ENCODE measurements at regions not wholly inside any gene's neighbourhood (a gene's known extent, or its start where the extent isn't known, plus 50 kb on each side); places are given as distances from the start of the nearest gene placed in this dataset.
"Not testable (repeated sequence)": the region's sequence is repeated elsewhere in the genome, so short reads cannot be mapped to it uniquely, and the experiment has no call there.

DNA sequence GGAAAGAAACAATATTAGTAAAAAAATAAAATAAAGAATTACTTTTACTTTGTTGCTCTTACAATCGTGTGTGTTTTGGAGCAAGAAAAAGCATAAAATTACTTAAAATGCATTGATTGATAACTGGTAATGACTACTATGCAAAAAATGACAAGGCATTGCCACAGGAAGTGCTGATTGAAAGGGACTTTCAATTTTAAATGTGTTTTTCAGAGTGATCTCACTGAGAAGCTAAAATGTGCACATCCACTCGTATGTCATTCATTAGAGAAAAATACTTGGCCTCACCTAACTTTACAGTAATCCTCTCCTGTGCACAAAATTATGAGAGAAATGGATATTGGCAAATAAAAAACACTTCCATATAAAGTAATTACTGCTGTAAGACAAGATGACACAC, 934.9 kb downstream of the SLITRK6 start:
- no peak for DNase-seq

DNA sequence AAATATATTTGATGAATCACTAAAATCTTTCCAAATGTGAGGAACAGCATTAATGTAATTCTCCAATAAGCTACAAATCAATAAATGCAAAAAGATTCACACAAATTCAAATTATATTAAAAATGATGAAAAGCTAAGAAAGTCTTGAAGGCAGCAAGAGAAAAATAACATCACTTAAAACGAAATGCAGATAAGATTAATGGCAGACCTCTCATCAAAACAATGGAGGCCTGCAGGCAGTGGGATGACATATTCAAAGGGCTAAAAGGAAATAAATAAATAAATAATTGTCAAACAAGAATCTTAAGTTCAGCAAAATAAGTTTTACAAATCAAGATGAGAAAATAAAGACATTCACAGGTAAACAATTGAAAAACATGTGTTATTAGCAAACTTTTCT, 952.1 kb downstream of the SLITRK6 start:
- no peak for DNase-seq

DNA sequence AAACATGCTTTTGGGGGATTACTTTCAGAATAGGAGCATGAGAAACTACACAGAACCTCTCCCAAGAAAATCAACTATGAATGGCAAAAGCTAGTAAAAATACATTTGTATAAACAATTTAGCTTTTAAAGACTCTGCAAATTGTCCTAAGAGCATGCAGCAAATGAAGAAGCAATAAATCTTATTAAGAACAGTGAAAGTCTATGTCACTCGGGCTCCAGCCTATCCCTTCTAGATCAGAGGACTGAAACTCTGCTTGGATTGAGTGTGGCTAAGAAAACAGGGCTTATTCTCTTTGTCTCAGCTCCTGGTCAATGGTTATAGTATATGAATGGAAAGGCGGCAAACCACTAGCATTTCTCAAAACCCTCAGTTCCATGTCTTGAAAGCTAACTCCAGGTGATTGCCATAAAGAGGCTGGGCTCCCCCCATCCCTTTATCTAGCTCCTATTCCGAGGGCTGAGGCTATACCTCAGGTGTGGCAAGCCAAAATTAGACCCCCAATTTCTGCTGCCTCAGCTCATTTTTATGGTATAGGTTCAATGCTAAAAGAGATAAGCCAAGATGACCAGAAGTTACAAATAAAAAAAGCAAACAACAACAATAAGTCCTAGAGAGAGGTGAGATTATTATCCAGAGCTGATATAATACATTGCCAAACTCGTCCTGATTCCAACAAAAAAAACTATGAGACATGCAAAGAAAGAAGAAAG, 953.2 kb downstream of the SLITRK6 start:
- no peak for DNase-seq

DNA sequence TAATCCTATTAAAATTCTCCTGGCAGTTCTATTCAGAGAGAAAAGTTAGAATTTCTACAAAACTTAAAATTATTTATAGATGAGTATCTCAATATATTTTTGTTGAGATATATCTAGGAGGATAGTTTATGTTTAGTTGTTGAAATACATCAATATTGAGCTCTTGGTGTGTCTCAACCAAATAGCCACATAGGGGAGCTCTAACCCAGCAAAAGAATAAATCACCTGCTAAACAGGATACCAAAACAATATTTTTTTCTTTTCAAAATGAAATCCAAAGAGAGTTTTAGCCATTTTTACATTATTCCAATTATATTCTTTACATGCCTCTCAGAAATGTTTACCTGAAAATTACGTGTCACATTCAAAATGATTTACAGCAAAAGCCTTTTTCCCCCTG, 954.7 kb downstream of the SLITRK6 start:
- peak; percentile 19 for DNase-seq

DNA sequence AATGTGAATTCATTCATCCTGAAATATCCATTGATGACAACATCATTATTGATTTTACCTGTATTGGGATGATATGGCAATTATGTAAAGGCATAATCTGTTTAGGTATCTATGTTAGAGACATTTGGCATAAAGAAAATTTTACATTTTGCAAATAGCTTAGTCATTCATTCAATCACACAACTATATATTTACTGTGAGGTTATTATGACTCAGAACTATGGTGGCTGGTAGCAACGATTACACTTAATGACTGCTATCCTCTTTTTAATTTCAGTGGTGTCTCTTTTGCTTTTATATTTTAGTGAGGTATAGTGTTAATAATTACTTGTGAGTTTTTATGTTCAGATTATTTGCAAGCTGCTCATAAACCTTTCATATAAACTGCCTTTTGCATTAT, 955.9 kb downstream of the SLITRK6 start:
- no peak for DNase-seq

DNA sequence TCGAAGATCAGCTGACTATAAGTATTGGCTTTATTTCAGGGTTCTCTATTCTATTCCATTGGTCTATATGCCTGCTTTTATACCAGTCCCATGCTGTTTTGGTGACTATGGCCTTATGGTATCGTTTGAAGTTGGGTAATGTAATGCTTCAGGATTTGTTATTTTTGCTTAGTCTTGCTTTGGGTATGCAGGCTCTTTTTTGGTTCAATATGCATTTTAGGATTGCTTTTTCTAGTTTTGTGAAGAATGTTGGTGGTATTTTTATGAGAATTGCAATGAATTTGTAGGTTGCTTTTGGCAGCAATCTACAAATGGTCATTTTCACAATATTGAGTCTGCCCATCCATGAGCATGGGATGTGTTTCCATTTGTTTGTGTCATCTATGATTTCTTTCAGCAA, 951.9 kb upstream of the SLITRK1 start:
- no peak for DNase-seq

DNA sequence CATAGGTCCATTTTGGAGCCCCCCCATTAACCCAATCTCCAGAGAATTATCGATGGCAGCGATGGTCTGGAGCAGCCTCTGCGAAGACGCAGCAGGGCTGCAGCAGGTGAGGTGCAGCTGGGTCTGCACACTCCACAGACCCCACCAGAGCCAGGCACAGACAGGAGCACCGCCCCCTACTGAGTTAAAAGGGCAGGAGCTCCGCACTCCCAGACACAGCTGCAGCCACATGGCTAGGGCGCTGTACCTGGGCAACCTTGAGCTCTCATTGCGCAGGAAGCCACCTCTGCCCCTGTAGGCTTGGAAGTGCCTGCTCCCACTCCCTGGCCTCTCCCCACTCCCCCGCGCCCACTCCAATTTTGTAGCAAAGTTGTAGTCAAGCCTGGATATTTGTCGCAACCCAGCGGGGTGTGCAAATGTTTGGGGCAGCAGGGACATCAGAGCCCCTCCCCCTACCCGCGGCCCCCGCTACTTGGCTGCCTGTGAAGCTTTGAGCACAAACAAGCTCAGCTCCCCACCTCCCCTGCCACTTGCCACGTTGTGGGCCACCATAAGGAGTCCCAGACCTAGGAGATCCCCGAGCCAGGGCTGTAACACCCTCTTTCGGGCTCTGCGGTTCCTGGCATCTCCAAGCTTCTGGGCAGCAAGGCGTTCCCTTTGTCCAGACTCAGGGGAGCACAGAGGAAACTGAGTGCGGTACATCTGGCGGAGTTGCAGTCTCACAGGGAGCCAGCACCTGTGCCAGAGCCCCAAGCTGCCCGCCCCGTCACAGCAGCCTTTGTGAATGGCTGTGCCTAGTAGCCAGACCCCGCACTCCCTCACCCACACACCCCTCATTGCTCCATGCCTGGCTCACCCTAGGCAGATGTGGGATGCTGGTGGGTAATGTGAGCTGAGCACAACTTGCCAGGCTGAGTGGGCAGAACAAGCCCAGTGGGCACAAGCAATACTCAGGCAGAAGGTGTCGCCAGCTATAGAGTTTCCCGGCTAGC, 949.7 kb upstream of the SLITRK1 start:
- DNase-seq: no peak

DNA sequence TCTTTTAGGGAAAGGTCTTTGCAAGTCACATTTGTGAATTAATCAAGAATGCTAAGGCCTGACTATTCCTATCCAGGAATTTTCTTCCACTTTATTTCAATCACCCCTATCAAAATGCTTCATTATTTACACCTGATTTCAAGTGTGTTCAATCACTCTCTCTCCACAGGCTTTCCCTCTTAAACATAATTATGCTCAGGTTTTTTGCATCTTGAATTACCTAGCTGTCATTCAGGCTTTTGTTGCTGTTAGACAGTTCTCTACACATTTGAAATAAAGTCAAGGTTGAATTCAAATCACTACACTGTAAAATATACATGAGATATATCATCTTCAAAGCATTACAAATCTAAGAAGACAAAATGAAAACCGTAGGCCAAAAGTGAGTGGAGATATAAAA, 941.3 kb upstream of the SLITRK1 start:
- DNase-seq: no peak

DNA sequence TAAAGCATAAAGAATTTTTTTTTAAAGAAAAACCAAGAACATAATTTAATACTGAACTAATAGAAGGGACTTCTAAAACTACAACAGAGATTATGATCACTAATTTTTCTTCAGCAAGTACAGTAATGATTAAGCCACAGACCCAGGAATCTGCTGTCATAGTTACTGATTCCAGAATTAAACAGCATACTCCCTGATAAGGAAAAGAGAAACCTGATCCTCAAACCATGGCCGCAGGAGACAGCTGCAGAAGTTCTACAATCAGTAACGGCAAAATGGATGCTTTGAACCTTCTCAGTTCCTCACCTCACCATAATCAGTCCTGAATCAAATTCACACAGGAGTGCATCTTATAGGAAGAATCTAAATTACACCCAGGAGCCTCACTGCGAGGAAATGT, 939.0 kb upstream of the SLITRK1 start:
- DNase-seq: no peak

DNA sequence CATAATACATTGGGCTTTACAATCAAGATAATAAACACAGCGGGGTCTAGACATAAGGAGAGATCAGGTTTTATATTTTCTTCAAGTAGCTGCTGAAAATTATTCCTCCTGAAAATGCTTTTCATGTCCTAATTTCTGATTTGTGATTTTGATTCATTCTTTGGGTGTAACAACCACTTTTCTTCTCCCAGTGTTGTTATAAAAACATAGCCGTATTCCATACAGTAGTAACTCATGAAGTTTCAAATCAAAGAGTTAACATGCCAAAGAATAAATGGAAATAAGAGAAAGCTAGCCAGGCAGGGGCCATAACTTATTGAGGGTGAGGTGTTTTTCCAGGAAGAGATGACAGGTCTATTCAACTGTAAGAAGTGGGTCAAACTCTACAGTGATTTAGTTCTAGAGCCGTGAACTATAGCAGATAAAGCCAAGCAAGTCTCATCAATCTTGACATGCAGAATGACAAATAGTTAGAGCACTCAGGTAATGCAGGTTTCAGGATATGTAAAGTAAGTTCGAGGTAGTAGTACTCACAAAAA, 934.4 kb upstream of the SLITRK1 start:
- no peak for DNase-seq

DNA sequence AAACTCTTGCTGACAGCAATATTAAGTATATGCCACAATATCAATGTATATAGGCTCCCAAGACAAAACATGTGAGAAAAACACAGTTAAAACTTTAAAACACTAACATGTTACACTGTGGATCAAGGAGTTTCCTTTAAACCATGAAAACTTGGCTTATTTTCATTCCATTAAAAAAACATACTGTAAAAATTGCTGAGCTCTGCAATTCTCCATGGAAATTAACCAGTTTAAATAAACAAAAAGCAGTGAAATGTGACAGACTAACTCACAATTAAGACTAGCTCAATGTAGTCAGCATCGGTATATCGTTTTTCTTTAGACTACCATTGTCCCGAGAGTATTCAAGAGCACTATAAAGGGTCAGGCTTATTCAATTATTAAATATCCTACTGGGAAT, 930.5 kb upstream of the SLITRK1 start:
- DNase-seq: no peak

DNA sequence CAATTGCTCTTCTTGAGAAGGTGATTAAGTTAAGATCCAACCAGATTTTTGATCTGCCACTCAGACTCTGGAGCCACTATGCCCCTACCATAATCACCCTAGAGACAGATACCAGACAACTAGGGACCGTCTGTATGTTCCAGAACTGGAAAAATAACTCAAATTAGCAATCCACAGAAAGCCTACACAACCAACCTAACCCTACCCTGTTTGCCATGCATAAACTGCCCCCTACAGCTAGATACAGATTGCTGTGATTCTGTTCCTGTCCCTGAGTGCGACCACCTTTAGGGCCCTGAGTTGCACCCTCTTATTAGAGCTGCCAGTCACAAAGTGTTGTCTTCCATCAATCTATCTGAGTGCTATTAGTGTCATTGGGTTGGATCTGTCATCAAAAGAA, 929.8 kb upstream of the SLITRK1 start:
- no peak for DNase-seq

DNA sequence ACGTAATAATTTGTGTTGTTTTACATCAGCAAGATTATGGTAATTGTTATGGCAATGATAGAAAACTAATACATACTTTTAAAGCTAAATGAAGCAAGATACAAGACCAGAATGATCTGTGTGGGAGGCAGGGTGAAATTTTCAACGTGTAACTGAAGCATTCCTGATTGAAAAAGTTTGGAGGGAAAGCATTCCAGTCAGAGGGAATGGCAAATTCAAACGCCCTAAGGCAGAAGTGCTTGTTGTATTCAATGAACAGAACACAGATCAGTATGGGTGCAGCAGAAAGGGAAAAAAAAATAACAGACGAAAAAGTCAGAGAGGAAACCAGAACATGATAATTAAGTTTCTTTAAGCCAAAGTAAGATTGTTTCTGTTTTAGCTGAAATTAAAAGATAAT, 928.5 kb upstream of the SLITRK1 start:
- no peak for DNase-seq

DNA sequence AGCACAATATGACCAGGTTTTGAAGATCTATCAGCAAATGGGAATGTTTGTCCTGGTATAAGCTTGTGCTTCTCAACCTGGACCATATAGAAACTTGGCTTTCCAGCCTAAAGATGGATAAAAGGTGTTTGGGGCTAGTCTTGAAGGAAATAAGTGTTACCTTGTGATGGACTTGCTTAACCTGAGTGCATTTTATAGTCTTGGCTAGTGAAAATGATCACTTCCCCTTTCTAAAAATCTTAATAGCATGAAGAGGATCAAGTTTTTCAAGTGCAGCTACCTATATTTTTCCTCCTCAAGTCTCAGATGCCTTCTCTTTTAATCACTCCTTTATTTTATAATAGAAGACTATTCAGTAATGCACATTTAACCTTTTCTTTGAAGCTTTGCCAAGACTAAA, 919.8 kb upstream of the SLITRK1 start:
- DNase-seq: no peak

DNA sequence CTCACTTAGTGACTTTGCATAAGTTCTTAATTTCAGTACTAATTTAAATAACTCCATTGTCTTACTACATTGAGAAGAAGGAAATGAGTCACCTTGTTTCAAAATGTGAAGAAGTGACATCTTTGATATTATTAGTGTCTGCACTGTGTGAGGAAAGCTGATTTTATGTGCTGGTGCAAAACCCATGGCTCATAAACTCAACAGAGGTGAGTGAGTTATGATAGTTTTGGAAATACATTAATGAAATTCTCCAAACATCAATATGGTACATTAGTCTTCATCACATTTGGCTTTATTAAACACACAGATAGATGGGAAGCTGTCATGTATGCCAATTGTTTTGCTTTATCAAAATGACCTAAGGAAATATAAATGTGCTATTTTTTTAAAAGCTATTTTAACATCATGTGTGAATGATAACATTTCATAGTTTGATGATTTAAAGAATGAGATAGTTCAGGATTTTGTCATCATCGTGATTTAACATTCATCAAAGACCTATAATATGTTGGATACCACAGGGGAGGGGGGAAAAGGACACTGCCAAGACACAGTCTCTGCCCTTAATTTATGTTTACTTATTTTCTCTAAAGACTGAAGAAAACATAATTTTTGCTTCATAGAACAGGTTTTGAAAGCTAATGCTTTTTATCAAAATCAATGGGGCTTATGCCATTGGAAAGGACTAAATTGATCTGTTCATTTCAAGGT, 902.3 kb upstream of the SLITRK1 start:
- DNase-seq: no peak

DNA sequence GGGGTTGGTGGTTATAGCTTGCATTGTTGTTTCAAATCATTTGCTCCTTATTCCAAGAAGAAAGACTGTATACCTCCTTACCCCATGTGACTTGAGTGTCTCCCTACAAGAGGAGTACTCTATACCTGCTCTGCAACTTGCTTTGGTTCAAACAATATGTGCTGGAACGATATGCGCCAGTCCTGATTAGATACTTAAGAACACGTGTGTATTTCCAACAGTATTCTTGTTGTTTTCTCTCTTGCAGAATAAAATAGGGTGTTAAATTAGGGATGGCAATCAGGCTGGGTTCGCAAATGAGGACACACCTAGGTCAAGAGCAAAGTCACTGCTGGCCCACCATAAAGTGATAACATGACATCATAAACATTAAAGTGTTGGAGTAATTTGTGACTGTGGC, 895.0 kb upstream of the SLITRK1 start:
- DNase-seq: no peak

DNA sequence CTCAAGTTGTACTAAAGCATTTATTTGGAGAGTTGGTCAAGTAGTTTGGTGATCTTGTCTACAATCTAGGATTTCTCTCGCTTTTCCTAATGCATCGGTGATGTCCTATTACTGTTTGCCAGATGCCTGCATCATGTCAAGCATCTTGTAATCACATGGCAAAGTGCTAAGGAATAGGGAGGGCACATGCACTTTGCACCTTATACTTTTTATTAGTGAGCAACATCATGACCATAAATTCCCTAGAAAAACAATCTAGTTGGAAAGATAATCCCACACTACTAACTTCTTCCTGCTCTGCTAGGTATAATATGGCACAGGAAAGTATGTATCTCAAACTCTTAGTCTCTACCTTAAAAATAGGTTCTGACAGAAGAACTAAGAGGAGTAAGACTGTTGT, 894.3 kb upstream of the SLITRK1 start:
- DNase-seq: no peak

DNA sequence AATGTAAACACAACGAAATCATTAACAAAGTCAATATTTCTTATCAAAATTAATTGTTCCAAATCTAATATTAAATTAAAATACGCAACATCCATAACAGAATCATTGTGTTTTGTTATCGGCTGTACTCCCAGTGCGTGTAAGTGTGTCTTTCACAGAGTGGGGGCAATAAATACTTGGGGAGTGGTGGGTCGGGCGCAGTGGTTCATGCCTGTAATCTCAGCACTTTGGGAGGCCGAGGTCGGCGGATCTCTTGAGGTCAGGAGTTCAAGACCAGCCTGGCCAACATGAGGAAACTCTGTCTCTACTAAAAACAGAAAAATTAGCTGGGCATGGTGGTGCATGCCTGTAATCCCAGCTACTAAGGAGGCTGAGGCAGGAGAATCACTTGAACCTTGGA, 893.6 kb upstream of the SLITRK1 start:
- not testable (repeated sequence) for DNase-seq

DNA sequence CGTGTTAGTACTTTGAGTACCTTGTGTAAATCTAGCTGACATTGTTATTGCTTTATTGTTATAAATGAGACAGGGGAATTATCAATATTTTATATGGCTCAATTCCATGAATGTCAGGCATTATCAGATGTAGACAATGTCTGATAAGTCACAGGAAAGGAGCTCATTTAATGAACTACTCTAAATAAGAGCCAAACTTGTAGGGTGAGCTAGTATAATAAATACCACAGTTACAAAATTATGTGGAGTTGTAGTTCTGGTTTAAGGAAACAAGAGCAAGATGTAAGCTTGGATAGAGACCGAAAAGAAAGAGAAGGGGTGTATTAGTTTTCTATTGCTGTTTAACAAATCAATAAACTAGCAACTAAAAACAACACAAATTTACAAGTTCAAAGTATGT, 891.8 kb upstream of the SLITRK1 start:
- DNase-seq: no peak

DNA sequence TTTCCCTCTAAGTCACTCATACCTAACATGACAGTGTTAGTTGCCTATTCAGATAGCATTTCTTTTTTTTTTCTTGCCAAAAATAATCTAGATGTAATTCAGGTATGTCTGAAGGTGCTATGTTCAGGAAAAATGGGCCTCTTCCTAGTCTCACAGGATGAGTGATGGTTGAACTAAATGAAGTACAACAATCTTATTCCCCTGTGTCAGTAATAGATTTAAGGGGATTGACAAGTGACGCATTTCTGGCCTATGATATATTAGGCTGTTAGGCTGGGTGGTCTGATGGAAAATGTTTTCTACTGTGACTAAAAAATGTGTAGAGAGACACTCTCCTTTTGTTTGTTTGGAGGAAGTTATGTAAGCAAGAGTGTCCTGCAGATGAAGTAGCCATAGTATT, 878.7 kb upstream of the SLITRK1 start:
- DNase-seq: no peak

DNA sequence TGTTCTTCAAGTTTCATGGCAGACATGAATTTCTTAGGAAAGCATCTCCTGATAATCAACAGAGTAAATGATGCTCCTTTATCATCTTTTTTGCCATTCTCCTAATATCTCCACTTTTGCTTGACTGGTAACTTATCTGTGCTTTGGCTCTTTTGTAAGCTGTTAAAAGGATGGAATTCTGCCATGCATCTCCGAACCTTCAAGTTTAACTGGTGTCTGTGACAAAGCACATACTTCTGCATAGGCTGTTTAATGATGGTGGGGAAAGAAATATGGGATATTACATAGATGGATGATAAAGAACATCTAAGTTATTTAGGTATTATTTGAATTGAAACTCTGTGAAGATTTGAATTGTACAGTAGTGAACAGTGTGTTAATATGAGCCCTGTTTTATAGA, 866.9 kb upstream of the SLITRK1 start:
- DNase-seq: no peak

DNA sequence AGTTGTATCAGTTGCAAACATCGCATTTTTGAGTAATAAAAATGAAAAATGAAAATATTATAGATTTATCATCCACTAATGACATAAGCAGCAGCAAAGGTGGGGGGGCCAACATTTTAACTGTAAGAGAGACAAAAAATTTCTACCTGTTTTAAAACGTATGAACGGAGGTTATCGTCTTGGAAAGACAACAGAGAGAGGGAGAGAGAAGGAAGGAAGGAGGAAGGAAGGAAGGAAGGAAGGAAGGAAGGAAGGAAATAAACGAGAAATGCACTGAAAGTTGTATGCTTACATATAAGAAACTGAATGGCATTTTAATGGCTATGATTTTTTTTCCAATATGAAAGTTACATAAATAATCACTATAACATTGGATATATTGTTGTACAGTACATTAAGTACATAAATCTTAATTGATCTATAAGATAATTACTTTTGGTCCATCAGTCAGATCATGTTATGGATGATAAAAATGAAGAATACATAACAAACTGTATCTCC, 862.8 kb upstream of the SLITRK1 start:
- no peak for DNase-seq

All from left kidney (tissue), 1 donor.